H1 (cell line): ENCODE measurements at regions not wholly inside any gene's neighbourhood (a gene's known extent, or its start where the extent isn't known, plus 50 kb on each side); places are given as distances from the start of the nearest gene placed in this dataset.

Experiments used
- CTCF ChIA-PET: fragments of 300-600 bp; sonication (Branson Sonifier 250); formaldehyde crosslinking; loops from one replicate; lab custom pipeline; 2021; ENCODE audit not compliant: partially characterized antibody; lab: Charles Lee
- POLR2A ChIA-PET: fragments of 300-600 bp; sonication (Branson Sonifier 250); formaldehyde crosslinking; loops from one replicate; lab custom pipeline; 2021; ENCODE audit warnings: inconsistent platforms; ENCODE audit not compliant: partially characterized antibody; lab: Charles Lee
- DNase-seq, 2 experiments: peaks; one replicate each; pipeline versions ENCODE4 v3.0.0 to v3.0.0-alpha.2; 2010 to 2022; ENCODE audit warnings: low spot score in 2 of 2, low read depth in 1 of 2, mixed read lengths in 1 of 2
- FAIRE-seq: peaks from 2 replicates; lab custom pipeline; 2011; peaks lifted over from hg19 to GRCh38; lab: Jason Lieb, UNC
- H2AFZ ChIP-seq: 2 replicates; pipeline ENCODE4 v1.8.1; 2012; ENCODE audit warnings: low read length, inconsistent platforms
- H2AK5ac ChIP-seq: 2 replicates; pipeline ENCODE4 v1.6.1; 2013; ENCODE audit warnings: low read depth, low read length
- H2BK120ac ChIP-seq: replicated peaks from 2 replicates; pipeline ENCODE3; 2013; ENCODE audit warnings: low read depth, low read length, inconsistent platforms
- H2BK12ac ChIP-seq: 2 replicates; pipeline ENCODE4 v1.6.1; 2013; ENCODE audit warnings: low read depth, low read length
- H2BK15ac ChIP-seq: 2 replicates; pipeline ENCODE4 v1.6.1; 2013; ENCODE audit warnings: low read length
- H2BK20ac ChIP-seq: 2 replicates; pipeline ENCODE4 v1.6.1; 2013; ENCODE audit warnings: low read length
- H2BK5ac ChIP-seq: 2 replicates; pipeline ENCODE4 v1.6.1; 2013; ENCODE audit warnings: low read depth, low read length
- H3K14ac ChIP-seq: 2 replicates; pipeline ENCODE4 v1.6.1; 2013; ENCODE audit warnings: inconsistent platforms; ENCODE audit not compliant: insufficient read length
- H3K18ac ChIP-seq: 2 replicates; pipeline ENCODE4 v1.6.1; 2013; ENCODE audit warnings: low read length; ENCODE audit errors: extremely low read depth
- H3K23ac ChIP-seq: 2 replicates; pipeline ENCODE4 v1.6.1; 2013; ENCODE audit warnings: inconsistent platforms; ENCODE audit not compliant: insufficient read length
- H3K23me2 ChIP-seq: 2 replicates; pipeline ENCODE4 v1.6.1; 2013; ENCODE audit warnings: low read depth, low read length
- H3K27ac ChIP-seq: 2 replicates; pipeline ENCODE4 v1.6.1; 2011; ENCODE audit warnings: low read depth, low read length, inconsistent platforms
- H3K27me3 ChIP-seq, 4 experiments: replicated peaks in 1 of 4; 1 replicate in 1 of 4; 2 replicates in 3 of 4; pipeline versions ENCODE4 v1.6.1 to v1.8.1; 2011 to 2013; ENCODE audit warnings: low read length in 3 of 4, mild to moderate bottlenecking in 3 of 4, inconsistent platforms in 2 of 4, mixed read lengths in 2 of 4, moderate library complexity in 1 of 4; ENCODE audit not compliant: control insufficient read depth in 3 of 4, insufficient read depth in 3 of 4; ENCODE audit errors: extremely low read depth in 1 of 4
- H3K36me3 ChIP-seq, 4 experiments: 2 replicates each; pipeline versions ENCODE4 v1.6.1 to v1.8.1; 2011 to 2013; ENCODE audit warnings: mild to moderate bottlenecking in 4 of 4, low read length in 3 of 4, moderate library complexity in 2 of 4, control low read depth in 1 of 4, inconsistent platforms in 1 of 4; ENCODE audit not compliant: insufficient read depth in 4 of 4, control insufficient read depth in 2 of 4
- H3K4ac ChIP-seq: replicated peaks from 2 replicates; pipeline ENCODE3; 2013; ENCODE audit warnings: low read length, low read depth, mixed read lengths, inconsistent platforms; ENCODE audit not compliant: insufficient read length
- H3K4me1 ChIP-seq, 4 experiments: replicated peaks in 1 of 4; 1 replicate in 1 of 4; 2 replicates in 3 of 4; pipeline versions ENCODE4 v1.6.1 to v1.8.1; 2011 to 2013; ENCODE audit warnings: low read length in 3 of 4, inconsistent platforms in 2 of 4, mixed read lengths in 1 of 4; ENCODE audit not compliant: insufficient read depth in 4 of 4, control insufficient read depth in 3 of 4
- H3K4me2 ChIP-seq, 2 experiments: 2 replicates each; pipeline versions ENCODE4 v1.6.1 to v1.8.1; 2011 to 2013; ENCODE audit warnings: low read depth in 2 of 2, low read length in 2 of 2, control low read depth in 1 of 2, inconsistent platforms in 1 of 2, mild to moderate bottlenecking in 1 of 2; ENCODE audit not compliant: insufficient read depth in 1 of 2
- H3K4me3 ChIP-seq, 4 experiments: fragments of 200-600, 300-600 bp in 1 of 4; sonication (generic), shearing (Covaris generic), sonication (Bioruptor Twin) in 1 of 4; 2 replicates each; pipeline versions ENCODE4 v1.5.1 to v1.8.1; 2011 to 2016; ENCODE audit warnings: low read length in 4 of 4, low read depth in 3 of 4, control low read depth in 2 of 4, inconsistent platforms in 2 of 4, mild to moderate bottlenecking in 2 of 4, mixed read lengths in 1 of 4, moderate library complexity in 1 of 4; ENCODE audit not compliant: insufficient read depth in 2 of 4; ENCODE audit errors: extremely low read depth in 1 of 4
- H3K56ac ChIP-seq: replicated peaks from 2 replicates; pipeline ENCODE3; 2013; ENCODE audit warnings: low read depth, mild to moderate bottlenecking, mixed read lengths, low read length, inconsistent platforms; ENCODE audit not compliant: insufficient read length
- H3K79me1 ChIP-seq: 2 replicates; pipeline ENCODE4 v1.6.1; 2013; ENCODE audit warnings: low read depth, low read length, control low read depth
- H3K79me2 ChIP-seq, 2 experiments: 2 replicates each; pipeline versions ENCODE4 v1.6.1 to v1.8.1; 2012 to 2013; ENCODE audit warnings: low read length in 2 of 2, mild to moderate bottlenecking in 2 of 2, inconsistent platforms in 1 of 2; ENCODE audit not compliant: insufficient read depth in 2 of 2, control insufficient read depth in 1 of 2
- H3K9ac ChIP-seq, 4 experiments: replicated peaks in 1 of 4; 1 replicate in 1 of 4; 2 replicates in 3 of 4; pipeline versions ENCODE4 v1.6.1 to v1.8.1; 2011 to 2013; ENCODE audit warnings: low read depth in 3 of 4, low read length in 3 of 4, control low read depth in 2 of 4, mild to moderate bottlenecking in 2 of 4, moderate library complexity in 2 of 4, inconsistent platforms in 1 of 4; ENCODE audit errors: extremely low read depth in 1 of 4
- H3K9me3 ChIP-seq, 2 experiments: 2 replicates each; pipeline versions ENCODE4 v1.6.1 to v1.8.1; 2012 to 2013; ENCODE audit warnings: mild to moderate bottlenecking in 2 of 2, moderate library complexity in 2 of 2, control low read depth in 1 of 2, inconsistent platforms in 1 of 2, low read depth in 1 of 2, low read length in 1 of 2, mixed read lengths in 1 of 2; ENCODE audit not compliant: insufficient read depth in 2 of 2
- H4K20me1 ChIP-seq, 2 experiments: replicated peaks in 1 of 2; 2 replicates each; pipeline versions ENCODE3 to v1.8.1; 2011 to 2013; ENCODE audit warnings: inconsistent platforms in 2 of 2, low read length in 2 of 2, mild to moderate bottlenecking in 1 of 2; ENCODE audit not compliant: insufficient read depth in 2 of 2, control insufficient read depth in 1 of 2
- H4K5ac ChIP-seq: 2 replicates; pipeline ENCODE4 v1.6.1; 2013; ENCODE audit warnings: low read length, low read depth, mixed read lengths, inconsistent platforms; ENCODE audit not compliant: insufficient read length
- H4K8ac ChIP-seq: 2 replicates; pipeline ENCODE4 v1.8.0; 2013; ENCODE audit warnings: mild to moderate bottlenecking, moderate library complexity, low read length, inconsistent platforms; ENCODE audit not compliant: insufficient read depth; ENCODE audit errors: extremely low read depth
- H4K91ac ChIP-seq: replicated peaks from 2 replicates; pipeline ENCODE3; 2013; ENCODE audit warnings: low read length, mixed read lengths, inconsistent platforms; ENCODE audit not compliant: insufficient read length
- BRCA1 ChIP-seq: IDR thresholded peaks from 2 replicates; pipeline ENCODE4 v1.6.1; 2012; ENCODE audit warnings: low read depth, low read length, improper control_type of control experiment
- NANOG ChIP-seq: IDR thresholded peaks from 2 replicates; pipeline ENCODE4 v1.6.1; 2011; ENCODE audit warnings: low read length, low read depth, mild to moderate bottlenecking, inconsistent platforms; ENCODE audit not compliant: insufficient read depth, poor library complexity, severe bottlenecking
- RBBP5 ChIP-seq: IDR thresholded peaks from 2 replicates; pipeline ENCODE4 v1.7.1; 2012; ENCODE audit warnings: low read depth, mild to moderate bottlenecking, inconsistent platforms, low read length, moderate library complexity, borderline replicate concordance
- SIRT6 ChIP-seq: IDR thresholded peaks from one replicate; pipeline ENCODE4 v1.7.1; 2012; ENCODE audit warnings: low read length, inconsistent platforms
- SRF ChIP-seq: IDR thresholded peaks from 2 replicates; pipeline ENCODE4 v1.6.1; 2011; ENCODE audit warnings: mild to moderate bottlenecking, low read depth, low read length, moderate library complexity
- WGBS, 2 experiments: shearing (Covaris generic) in 1 of 2; methylation state at CpG; one replicate each; pipeline versions ENCODE4 v1.1.6 to v1.1.7; 2013 to 2015; ENCODE audit warnings: low lambda C conversion rate in 2 of 2, mixed read lengths in 2 of 2, inconsistent platforms in 1 of 2, low coverage in 1 of 2, missing lambda C conversion rate in 1 of 2; ENCODE audit not compliant: insufficient replicate concordance in 2 of 2, insufficient coverage in 1 of 2, insufficient read length in 1 of 2; ENCODE audit errors: extremely low coverage in 1 of 2, missing lambda C conversion rate in 1 of 2; 5-methylcytosine and 5-hydroxymethylcytosine counted together

DNA sequence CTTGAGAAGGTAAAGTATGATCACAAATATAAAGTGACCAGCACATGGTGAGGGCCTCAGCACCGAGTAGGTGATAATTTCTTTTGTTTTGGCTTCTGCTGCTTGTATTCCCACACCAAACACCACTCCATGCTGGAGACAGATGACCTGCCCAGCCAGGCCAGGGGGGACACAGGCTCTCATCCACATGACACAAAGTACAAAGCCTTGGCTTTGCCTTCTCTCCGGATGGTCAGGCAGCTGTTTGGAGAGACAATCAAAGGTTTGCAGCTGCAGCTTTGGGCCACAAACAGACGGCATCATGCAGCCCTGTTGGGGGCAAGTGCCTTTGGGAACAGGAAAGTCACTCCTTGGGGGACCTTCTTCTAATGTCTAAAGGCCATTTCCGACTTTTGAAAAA lies 226.2 kb upstream of the KLF4 start:
- H4K8ac ChIP-seq: no peak overlapping the region
- H2BK15ac ChIP-seq: no peak overlapping the region
- H2AK5ac ChIP-seq: peak overlapping the region; percentile 28; the same call in 1 of the 2 replicates
- 0 out of 2 replicates have a peak overlapping the region, but pooled peaks have one; percentile 39 for H2BK12ac ChIP-seq
- no peak overlapping the region for H3K4me3 ChIP-seq
- H3K4ac ChIP-seq: no peak overlapping the region
- H3K9me3 ChIP-seq: no peaks in the 10 kb centered on the region
- FAIRE-seq (no peak), DNase-seq (no peak)
- H3K9ac ChIP-seq: no peak overlapping the region
- H3K23ac ChIP-seq: no peak overlapping the region
- no peaks in the 10 kb centered on the region for H3K4me1 ChIP-seq
- no peaks in the 10 kb centered on the region for H3K36me3 ChIP-seq
- H3K14ac ChIP-seq: no peak overlapping the region
- H4K5ac ChIP-seq: no peak overlapping the region
- H2BK5ac ChIP-seq: no peak overlapping the region
- no peak overlapping the region for H2BK120ac ChIP-seq
- no peaks in the 10 kb centered on the region for H3K23me2 ChIP-seq
- CTCF ChIA-PET: interaction anchor here (1.2 kb wide), 1 partner anchor 18 kb away, joined by 3 read pairs; no protein-coding TSS in a partner anchor
- TF ChIP-seq SRF (no peak), RBBP5 (no peak), BRCA1 (no peak), NANOG (no peak), SIRT6 (no peak)
- WGBS, 2 experiments: 93% methylated on average over 4 of the region's 4 CpGs; no CpG with 5 or more reads in 1 of the 2 experiments
- POLR2A ChIA-PET: no interaction called here
- no peak overlapping the region for H3K27ac ChIP-seq
- H3K79me1 ChIP-seq: no peaks in the 10 kb centered on the region
- H2BK20ac ChIP-seq: no peak overlapping the region
- H2AFZ ChIP-seq: no peak overlapping the region
- no peak overlapping the region for H3K56ac ChIP-seq
- H4K20me1 ChIP-seq: no peaks in the 10 kb centered on the region
- no peaks in the 10 kb centered on the region for H3K27me3 ChIP-seq
- no peaks in the 10 kb centered on the region for H3K79me2 ChIP-seq
- H3K18ac ChIP-seq: no peak overlapping the region
- H3K4me2 ChIP-seq: no peak overlapping the region
- no peak overlapping the region for H4K91ac ChIP-seq
